CD4-positive, alpha-beta T cell treated with Interleukin-4 for 1 hour (primary cell): ENCODE measurements at regions not wholly inside any gene's neighbourhood (a gene's known extent, or its start where the extent isn't known, plus 50 kb on each side); places are given as distances from the start of the nearest gene placed in this dataset.
A peak's percentile ranks its signal among the peaks of the same experiment; 100 is the strongest.

Experiments
- DNase-seq, 2 donors: peaks; one replicate each; pipeline ENCODE4 v3.0.0-alpha.2; 2020 to 2022

DNA sequence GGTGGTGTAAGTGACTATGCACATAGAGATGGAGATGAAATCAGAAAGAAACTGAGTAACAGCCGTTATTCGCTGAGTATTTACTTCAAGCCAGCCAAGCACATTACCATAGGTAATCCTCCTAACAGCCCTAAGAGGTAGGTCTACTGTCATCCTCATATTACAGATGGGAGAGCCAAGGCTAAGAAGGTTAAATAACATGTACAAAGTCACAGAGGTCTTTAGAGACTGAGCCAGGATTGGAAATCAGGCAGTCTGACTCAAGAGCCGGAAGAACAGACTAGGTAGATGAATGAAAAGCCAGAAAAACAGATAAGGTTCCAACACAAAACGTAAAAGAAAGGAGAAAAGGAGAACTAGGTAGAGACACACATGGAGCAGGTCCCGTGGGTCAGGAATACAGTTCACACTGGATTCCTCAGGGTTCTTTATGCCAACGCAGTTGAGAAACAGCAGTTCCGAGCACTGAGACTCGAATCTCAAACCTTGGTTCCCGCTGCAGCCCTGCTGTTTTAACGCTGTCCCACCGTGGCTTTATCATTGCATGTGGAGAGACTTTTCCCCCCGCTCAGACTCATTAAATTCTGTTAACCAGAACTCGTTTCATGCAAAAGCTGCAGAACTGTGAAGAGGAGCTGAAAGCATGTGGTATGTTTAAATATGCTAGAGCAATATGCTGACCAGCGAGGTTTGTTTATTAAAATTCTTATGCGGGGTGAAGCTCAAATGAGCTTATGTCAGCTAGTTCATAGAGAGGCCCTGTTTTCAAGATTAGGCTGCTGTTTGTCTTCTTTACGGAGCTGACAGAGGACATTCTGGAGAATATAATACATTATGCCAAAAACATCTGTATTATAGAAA lies 537.9 kb downstream of the CD83 start:
- no peak for DNase-seq

DNA sequence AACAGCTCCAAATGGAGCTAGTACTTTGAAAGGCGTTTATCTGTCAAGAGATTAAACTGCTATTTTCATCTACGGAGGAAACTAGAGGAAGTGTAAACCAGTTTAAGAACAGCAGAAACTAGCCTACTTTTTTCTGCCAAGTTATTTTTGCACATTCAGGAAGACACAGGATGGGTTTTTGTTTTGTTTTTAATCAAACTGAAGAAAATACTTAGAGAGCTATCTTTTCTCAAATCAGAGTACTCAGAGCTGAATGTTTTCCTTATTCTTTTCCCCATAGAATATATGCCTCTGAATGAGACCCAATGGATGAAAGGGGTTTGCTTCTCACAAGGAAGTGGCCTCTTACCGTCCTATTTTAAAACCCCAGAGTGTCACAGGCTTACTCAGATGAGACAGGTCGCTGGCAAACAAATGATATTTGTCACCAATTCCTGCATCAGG lies 538.5 kb downstream of the CD83 start:
- no peak for DNase-seq

DNA sequence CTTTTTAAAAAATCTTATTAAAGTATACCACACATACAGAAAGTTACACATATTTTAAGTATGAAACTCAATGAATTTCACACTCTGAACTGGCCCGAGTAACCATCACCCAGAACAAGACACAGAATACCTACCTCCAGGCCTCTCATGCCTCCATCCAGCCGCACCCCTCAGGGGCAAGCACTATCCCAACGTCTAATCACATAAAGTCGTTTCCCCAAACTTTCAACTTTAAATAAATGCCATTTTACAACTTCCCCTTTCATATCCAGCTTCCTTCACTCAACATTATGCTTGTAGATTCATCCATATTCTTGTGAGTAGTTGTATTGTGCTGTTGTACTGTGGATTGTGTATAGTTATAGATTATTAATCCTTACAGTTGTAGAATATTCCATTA lies 539.1 kb downstream of the CD83 start:
- DNase-seq: no peak

DNA sequence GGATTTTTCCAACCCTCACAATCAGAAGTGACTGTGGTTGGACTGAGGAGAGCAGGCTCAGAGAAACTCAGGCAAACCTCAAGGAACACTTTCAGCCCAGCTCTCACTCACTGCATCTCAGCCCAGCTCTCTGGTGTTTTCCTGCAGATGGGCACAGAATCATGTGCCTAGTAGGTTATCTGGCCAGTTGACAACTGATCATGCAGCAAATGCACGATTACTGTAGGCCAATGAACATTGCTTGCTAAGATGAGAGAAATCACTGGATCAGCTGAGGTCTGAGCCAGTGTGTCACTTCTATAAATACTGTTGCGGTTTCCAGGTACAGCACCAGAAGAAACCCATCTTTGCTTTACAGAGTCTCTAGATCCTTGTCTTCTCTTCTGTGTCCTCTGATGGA lies 540.5 kb downstream of the CD83 start:
- DNase-seq: no peak

DNA sequence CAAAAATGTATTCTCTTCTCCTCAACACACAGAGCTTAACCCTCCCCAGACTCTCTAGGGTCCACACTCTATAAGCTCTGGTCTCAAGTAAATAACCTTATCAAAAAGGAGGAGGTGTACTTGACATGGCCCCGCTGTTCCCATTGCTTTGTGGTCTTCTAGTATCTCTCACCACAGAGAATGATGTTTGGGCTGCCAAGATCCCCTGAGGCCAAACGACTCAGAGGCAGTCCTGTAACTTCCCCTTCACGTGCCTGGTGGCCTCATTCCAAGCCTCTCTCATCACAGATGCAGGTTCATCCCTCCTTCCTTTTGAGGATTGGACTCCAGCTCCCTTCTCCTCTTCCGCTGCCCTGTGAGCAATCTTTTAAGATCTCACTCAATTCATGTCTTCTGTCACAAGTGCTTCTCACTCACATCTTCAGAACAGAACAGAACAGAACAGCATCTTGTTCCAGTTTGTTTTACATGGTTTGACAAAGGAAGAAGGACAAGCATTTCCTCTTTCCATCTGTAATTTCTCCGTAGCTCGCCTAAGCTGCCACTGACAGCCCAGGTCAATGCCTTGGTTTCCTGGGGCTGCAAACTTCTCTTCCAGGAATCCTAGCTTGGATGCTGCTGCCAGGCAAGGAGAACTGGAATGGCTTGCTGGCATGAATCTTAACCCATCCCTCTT lies 541.5 kb downstream of the CD83 start:
- peak in 1 of 2 donors; percentile 55 for DNase-seq

DNA sequence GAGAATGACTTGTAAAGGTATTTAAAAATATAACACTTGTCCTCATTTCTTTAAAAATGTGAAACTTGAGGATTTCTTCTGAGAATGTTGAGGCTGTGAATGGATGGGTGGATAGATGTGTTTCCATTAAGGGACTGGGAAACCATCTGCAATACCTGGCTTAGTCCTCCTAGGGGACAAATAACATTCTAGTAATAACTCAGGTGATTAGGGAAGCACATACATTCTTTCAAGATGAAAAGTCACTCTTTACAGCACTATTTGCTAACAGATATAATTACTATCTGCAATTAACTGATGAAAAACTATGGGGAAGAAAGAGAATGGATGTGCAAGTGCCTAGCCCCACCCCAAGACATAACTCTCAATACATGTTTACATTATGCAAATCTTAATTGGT lies 542.3 kb downstream of the CD83 start:
- no peak for DNase-seq

DNA sequence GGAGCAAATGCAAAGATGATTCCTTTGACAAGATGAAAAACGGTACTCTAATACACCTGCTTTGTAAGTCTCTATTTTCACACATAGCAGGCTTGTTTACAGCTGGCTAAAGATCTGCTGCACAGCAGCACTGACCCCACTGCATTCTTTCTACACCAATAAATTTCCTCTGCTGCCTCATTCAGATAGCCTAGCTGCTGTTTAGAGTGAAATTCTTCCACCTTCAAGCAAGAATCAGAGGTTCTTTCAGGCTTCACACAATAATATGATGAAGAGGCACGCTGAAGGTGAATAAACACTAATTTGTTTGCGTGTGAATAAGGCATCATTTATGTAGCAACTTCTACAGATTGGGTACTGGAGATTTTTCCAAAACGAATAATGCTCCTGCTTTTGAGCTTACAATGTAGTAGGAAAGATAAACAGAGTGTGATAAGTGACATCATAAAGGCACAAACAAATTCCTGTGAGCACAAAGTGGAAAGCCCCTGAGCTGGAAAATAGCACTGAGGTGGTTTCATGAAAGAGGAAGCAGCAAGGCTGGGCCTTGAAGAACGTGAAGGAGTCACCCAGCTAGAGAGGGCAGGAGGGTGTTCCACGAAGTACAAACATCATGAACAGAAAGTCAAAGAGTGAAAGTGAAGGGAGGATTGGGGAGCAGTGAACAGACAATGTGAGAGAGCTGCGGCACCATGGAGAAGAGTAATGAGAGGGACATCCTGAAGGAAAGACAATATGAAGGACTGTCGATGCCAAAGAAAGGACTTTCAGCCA lies 543.4 kb downstream of the CD83 start:
- peak; percentile 47 to 83 for DNase-seq

DNA sequence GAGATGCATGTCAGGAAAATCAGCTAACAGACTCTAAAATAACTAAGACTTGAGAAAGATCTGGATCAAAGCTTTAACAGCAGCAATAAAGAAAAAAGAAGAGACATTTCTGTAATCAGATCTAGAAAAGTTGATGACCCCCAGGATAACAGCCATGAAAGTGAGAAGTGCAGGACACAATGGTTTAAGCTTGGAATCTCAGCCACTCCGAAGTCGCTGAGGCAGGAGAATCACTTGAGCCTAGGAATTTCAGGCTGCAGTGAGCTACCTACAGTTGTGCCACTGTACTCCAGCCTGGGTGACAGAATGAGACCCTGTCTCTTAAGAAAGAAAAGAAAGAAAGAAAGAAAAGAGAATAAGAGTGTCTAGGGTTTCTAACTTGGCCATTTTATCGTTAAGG lies 544.1 kb downstream of the CD83 start:
- DNase-seq: no peak

DNA sequence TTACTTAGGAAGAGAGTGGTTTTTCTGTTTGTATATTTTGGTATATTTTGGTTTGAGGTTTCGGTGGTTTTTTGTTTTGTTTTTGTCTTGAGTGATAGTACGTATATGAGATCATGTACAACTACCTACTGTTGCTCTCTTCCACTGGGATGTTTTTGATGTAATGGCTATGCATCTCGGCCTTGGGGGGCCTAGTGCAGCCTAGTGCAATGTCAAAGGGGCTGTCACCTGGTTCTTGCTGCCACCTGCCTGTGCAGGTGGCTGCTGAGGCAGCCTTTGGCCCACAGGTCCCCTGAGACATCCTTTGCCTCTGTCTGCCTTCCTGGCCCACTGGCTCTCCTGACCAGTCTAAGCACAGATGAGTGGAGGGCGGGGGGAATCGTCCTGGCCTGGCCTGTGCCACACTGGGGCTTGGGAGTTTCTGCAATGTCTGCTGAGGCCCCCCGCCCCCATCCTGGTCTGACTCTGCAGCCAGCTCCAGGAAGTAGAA lies 546.6 kb downstream of the CD83 start:
- peak; percentile 39 to 73 for DNase-seq

DNA sequence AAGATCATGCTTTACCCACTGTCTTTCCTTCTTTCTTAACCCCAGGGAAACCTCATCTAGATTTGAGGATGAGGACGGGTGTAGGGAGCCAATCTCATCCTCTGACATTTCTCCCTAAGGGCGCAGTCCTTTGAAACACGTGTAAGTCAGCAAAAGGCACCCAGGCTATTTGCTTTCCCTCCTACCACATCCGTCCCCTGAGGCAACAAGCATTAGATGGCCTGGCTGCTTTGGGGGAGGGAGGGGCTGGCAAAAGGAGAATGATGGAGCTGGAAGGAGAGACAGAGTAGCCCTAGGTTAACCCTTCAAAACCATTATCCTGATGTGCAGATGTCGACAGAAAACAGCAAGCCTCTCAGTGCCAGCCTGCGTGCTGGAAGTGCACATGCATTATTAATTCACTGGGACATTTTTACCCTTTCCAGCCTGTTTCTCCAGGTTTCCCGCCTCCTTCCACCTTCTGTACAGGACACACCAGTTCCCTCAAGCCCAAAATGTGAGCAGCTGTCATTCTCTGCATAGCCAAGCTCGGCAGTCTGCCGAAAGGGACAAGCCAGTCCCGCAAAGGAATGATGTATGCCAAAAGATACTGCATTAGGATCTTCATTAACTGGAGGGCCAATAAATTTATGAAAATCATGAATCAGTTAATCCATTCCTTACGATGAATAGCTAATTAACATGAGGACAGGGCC lies 547.2 kb downstream of the CD83 start:
- DNase-seq: no peak

DNA sequence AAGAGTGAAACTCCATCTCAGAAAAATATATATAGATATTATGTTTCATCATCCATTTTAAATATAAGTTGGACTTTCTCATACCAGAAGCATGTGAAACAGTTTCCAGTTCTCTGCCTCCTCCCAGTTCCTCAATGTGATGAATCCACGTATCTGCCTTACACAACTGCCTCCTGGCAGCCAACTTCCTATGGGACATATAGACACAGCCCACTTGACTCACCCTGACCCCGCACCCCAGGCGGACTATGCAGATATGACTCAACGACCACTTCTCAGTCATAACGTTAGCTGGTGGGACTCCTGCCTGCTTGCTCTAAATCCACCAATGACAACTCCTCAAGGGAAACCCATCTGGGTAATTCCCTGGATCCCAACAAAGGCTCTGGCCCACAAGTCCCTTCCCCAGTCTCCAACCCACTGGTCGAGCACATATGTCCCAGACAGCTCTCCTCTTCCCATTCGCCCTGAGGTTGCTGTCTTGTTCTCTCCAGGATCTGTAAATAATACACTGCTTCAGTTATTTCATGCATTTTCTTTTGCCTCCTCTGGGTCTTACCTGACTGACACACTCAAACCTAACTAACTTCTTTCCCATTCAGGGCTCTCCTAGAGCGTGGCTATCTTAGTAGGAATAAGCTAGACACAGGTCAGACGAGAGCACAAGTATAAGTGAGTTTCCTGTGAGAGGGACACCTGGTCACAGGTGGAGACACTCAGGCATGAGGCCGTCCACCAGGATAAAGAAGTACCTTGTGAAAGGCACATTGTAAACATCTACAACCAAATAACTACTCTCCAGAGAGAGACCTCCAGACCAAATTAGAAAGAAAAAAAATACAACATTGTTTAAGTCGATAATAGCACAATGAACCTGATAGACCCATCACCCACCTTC lies 548.5 kb downstream of the CD83 start:
- DNase-seq: peak; percentile 15 to 81

DNA sequence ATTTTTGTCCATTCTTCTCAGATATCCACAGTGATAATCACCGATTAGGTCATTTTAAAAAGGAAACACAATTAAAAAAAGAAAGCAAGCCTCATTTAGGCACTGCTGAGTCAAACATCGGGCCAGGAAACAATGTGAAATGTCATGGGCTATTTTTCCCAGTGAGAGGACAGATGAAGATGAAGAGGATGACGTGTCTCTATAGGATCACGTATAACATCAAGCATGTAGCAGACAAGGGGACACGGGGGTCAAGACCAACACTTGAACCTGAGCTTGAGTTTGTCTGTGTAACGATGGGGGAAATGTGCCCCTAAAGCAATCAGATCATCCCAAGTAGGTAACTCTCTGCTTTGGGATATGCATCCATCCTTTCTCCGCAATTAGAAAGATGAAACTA lies 553.2 kb downstream of the CD83 start:
- DNase-seq: no peak

DNA sequence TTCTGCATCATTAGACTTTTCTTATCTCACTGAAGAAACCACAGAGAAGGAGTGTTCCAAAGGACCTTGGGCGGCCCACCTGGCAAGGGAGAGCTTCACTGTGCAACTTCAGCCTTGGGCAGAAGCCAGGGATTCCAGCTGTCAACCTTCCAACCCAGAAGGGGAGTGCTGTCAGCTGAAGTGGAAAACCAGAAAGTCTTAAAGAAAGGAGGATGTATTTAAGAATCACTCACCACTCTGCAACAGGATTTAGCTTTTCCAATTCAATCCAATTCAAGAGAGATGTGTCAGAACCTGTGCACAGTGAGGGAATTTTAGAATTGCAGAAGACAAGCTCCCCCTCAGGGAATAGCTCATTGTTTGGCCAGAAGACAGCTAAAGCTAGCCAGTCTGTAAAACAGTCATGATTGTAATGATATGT lies 553.7 kb downstream of the CD83 start:
- DNase-seq: no peak

DNA sequence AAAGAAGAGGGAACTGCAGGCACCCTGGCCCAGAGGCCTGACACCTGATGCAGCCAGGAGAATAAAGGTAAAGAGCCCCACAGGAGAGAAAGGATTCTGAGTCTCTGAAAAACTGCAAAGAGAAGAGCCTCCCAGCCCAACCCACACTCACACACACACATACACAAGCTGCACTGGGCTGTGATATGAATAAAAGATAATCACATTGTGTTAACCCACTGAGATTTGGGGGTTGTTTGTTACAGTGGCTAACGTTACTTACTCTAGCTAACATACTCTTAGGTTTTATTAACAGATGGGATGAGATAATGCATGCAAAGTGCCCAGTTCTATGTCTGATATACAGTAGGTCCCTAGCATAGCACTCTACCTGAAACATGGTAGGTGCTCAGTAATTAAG lies 554.4 kb downstream of the CD83 start:
- DNase-seq: no peak

DNA sequence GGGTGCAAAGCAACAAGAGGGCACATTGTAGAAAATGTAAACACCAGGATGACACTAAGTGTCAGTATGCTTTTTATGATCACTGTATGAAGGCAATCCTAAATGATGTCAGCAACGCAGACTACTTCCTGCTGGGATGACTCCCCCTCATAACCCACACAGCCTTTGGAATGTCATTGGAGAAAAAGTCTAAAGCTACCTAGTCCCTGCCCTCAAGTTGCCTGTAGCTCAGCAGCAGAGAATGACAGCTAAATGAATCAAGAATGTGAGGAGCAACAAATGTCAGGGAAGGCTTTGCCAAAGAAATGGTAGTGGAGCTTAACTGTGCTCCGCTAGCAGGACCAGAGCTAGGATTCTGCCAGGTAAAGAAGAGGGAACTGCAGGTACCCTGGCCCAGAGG lies 555.6 kb downstream of the CD83 start:
- no peak for DNase-seq

DNA sequence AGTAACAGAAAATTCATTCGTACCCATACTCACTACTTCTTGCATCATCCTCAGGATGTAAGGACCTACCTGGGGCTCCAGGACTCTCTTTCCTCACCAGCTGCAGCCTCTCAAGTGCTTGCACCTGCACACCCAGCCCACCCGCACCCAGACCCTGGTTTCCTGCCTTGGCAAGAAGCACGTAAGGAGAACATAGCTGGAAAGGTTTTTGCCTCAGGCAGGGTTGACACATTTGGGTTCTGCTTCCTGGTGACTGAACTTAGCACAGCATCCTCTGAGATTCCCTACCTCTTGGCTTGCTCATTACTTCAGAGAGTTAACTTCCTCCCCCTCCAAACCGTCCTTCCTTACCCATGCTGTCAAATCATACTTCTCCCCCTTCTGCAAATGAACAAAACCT lies 556.9 kb downstream of the CD83 start:
- DNase-seq: no peak

DNA sequence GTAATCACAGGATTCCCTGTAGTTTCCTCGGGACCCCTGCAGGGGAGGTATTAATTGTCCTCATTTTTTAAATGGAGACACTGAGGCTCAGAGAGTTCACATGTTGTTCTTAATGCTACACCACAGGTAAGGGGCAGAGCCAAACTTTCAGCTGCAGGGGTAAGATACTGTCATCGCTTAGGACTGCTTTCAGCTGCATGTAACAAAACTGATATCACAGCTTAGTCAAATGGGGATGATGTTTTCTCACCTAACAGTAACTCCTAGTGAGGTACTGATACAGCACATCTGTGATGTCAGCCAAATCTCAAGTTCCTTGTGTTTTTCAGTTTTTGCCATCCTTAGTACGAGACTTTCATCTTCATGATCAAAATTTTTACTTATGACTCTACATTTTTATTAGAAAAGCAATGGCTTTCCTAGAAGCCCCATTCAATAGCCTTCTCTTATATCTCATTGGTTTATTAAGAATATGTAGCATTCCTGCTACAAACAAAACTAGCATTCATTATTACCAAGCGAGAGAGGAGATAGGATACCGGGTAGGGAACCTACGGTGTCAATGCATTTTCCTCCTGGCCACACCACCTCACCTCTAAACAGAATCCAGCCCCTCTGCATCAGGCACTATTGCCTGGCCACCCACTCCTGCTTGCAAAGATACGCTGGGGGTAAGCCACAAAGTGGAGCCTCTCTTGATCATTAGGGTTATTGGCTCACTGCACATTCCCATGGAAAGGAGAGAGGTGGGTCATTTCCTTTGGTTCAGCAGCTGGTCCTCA lies 557.5 kb downstream of the CD83 start:
- no peak for DNase-seq

DNA sequence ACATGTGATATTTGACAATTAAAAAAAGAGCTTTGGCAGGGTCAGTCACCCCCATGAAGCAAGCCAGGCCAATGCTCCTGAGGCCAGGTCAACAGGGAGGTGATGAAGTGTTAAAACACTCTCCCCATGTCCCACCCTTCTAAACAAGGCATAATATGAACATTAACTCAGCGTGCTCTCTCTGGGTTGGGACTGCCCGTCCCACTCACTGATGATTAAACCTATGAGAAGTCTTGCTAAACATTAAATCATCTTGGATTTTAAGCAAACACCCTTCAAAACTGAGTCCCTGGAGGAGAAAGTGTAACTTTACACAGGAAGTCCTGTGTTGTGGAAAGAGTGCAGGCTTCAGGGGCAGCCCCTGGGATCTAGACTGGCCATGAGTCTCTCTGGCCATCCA lies 558.5 kb downstream of the CD83 start:
- DNase-seq: no peak

DNA sequence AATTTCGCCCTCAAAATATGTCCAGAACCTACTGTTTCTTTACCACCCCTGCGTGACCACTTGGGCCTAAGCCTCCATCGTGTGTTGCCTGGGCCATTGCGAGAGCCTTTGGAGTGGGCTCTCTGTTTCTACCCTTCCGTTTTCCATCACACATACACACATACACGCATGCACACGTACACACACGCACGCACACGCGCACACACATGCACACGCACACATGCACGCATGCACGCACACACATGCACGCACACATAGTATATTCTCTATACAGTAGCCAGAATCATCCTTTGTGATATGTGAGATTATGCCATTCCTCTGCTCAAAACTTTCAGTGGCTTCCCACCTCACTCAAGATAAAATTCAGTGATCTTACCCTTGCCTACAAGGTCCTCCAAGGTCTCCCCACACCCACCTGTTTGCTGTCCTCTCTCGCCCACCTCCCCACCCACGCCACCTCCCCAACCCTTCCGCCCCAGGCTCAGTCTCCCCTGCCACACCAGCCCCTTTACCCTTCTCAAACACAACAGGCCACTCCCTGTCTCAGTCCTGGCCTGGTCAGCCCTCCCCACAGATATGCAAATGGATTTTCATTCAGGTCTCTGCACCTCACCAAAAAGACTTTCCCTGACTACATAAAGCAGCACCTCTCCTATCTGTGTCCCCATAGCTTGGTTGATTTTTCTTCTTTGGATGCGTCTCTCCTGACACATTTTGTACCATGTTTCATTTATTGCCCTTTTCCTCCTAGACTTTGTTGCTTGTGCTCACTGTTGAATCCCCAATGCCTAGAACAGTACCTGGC lies 559.6 kb downstream of the CD83 start:
- no peak for DNase-seq
